ENCODE measurements at regions not wholly inside any gene's neighbourhood (a gene's known extent, or its start where the extent isn't known, plus 50 kb on each side); places are given as distances from the start of the nearest gene placed in this dataset.

DNA sequence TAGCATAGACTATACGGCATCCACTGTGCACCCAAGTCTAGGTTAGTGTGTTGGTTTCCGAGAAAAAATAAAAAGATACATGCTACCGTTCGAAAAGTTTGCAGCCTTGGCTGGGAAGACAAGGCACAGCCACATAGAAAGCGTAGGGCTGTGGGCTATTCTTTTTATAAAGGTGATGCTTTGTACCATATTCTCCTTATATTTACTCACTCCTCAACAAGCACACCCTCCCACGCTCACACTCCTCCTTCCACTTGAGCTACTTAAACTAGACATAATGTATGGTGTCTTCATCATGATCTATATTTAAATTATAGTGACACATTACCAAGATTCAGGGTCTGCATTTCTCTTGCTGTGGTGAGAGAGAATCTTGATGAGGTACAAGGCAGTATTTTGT, 1416.5 kb downstream of the AACS start:
- H3K79me1 ChIP-seq (ENCODE audit: insufficient read depth, low read depth, low read length, poor library complexity, severe bottlenecking) = no peaks in the 10 kb centered on the region
- Mint-ChIP-seq H3K27ac (no peak overlapping the region), H3K27me3 (ENCODE audit: low read depth) (no peaks in the 10 kb centered on the region; the same call in 1 of the 2 replicates), H3K9me3 (peaks cover 4% of the 10 kb centered on the region in 2 experiments; a peak in 4 of 5 replicates), H3K4me3 (no peak overlapping the region), H3K4me1 (peaks cover 16 to 22% of the 10 kb centered on the region in 2 experiments), H3K36me3 (ENCODE audit: insufficient read depth in 1 of 3, low read depth in 3 of 3) (peaks cover 0 to 5% (median 0%) of the 10 kb centered on the region in 3 experiments; a peak in 2 of 7 replicates)
- no peak overlapping the region for H4K8ac ChIP-seq (replicated peaks; ENCODE audit: insufficient read length, low read depth, low read length)
- no peak overlapping the region for H3K18ac ChIP-seq (ENCODE audit: insufficient read length, low read depth, low read length)
- no peak overlapping the region for H2BK20ac ChIP-seq (ENCODE audit: low read depth, low read length, poor library complexity, severe bottlenecking)
- no peak for DNase-seq
- no peak overlapping the region for H3T11ph ChIP-seq (ENCODE audit: low read length)
- H3K27ac ChIP-seq (ENCODE audit: insufficient read length, low read depth, low read length) = no peak overlapping the region
- no peaks in the 10 kb centered on the region for H4K20me1 ChIP-seq (ENCODE audit: control insufficient read depth, insufficient read depth, insufficient read length)
- H2BK5ac ChIP-seq (ENCODE audit: insufficient read length, low read length) = no peak overlapping the region
- H3K4me1 ChIP-seq (ENCODE audit: insufficient read depth, low read length) = no peaks in the 10 kb centered on the region; the same call in 1 of the 2 replicates
- no peak overlapping the region for H3K14ac ChIP-seq (ENCODE audit: insufficient read depth, low read length)
- WGBS (ENCODE audit: extremely low coverage, insufficient read length, low lambda C conversion rate) = no CpG with 5 or more reads among the region's 6 CpGs
- no peaks in the 10 kb centered on the region for H3K27me3 ChIP-seq (ENCODE audit: insufficient read depth, low read length)
- H2BK12ac ChIP-seq (ENCODE audit: insufficient read length, low read depth, low read length) = no peak overlapping the region
- no peak overlapping the region for H2BK15ac ChIP-seq (ENCODE audit: low read depth, low read length)
- TF ChIP-seq, protein P1, sequence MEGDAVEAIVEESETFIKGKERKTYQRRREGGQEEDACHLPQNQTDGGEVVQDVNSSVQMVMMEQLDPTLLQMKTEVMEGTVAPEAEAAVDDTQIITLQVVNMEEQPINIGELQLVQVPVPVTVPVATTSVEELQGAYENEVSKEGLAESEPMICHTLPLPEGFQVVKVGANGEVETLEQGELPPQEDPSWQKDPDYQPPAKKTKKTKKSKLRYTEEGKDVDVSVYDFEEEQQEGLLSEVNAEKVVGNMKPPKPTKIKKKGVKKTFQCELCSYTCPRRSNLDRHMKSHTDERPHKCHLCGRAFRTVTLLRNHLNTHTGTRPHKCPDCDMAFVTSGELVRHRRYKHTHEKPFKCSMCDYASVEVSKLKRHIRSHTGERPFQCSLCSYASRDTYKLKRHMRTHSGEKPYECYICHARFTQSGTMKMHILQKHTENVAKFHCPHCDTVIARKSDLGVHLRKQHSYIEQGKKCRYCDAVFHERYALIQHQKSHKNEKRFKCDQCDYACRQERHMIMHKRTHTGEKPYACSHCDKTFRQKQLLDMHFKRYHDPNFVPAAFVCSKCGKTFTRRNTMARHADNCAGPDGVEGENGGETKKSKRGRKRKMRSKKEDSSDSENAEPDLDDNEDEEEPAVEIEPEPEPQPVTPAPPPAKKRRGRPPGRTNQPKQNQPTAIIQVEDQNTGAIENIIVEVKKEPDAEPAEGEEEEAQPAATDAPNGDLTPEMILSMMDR (conservative IDR thresholded peaks at IDR 0.05) = no peak
- no peak overlapping the region for H4K91ac ChIP-seq (ENCODE audit: insufficient read length, low read depth, low read length)
- H3K9ac ChIP-seq (ENCODE audit: extremely low read depth, insufficient read length, low read length) = no peak overlapping the region
- no peaks in the 10 kb centered on the region for H3K9me3 ChIP-seq (ENCODE audit: control insufficient read depth, low read depth, low read length)
- H3K23ac ChIP-seq (ENCODE audit: insufficient read length, low read depth, low read length) = no peak overlapping the region
- no peak overlapping the region for H2BK120ac ChIP-seq (ENCODE audit: low read depth, low read length, poor library complexity, severe bottlenecking)
- no peaks in the 10 kb centered on the region for H3K79me2 ChIP-seq (ENCODE audit: insufficient read depth, low read length)
- no peak overlapping the region for H2AFZ ChIP-seq (ENCODE audit: low read length)
- no peak overlapping the region for H3K4ac ChIP-seq (ENCODE audit: low read depth, low read length)
- H3K23me2 ChIP-seq (ENCODE audit: insufficient read length, low read depth, low read length, poor library complexity, severe bottlenecking) = no peaks in the 10 kb centered on the region
- no peak overlapping the region for H4K5ac ChIP-seq (ENCODE audit: insufficient read length, low read depth, low read length)
- H2AK5ac ChIP-seq (ENCODE audit: insufficient read length, low read length) = no peak overlapping the region
- no peak overlapping the region for H3K4me2 ChIP-seq (ENCODE audit: insufficient read depth, insufficient read length, low read length)
- no peak overlapping the region for H3K56ac ChIP-seq (ENCODE audit: insufficient read length, low read depth, low read length)

Measured in H9 (cell line).